ENCODE measurements at regions not wholly inside any gene's neighbourhood (a gene's known extent, or its start where the extent isn't known, plus 50 kb on each side); places are given as distances from the start of the nearest gene placed in this dataset.

DNA sequence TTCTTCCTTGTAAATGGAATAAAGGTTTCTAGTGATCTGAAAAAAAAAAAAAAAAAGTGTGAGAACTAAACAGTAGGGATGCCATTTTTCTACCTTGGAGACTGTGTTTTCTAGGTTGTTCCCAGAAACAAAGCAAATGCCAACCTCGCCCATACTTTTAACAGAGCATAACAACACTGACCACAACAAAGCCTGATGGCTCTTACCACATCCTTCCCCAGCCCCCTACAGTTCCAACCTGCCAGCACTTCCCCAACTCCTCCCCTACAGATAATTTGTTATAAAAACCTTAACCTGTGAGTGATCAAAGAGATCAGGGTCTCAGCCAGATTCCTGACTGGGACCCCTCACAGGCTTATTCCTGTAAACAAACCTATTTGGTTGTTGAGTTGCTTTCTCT lies 940.0 kb downstream of the SH3BGRL start:
- no peak for TF ChIP-seq EZH2 (IDR thresholded peaks at IDR 0.05; ENCODE audit: insufficient read depth, poor library complexity, severe bottlenecking)
- TF ChIP-seq EZH2phosphoT487 (IDR thresholded peaks at IDR 0.05; ENCODE audit: insufficient read depth, low read depth) = no peak

All from GM23248 (cell line).